Loucy (cell line): ENCODE measurements at regions not wholly inside any gene's neighbourhood (a gene's known extent, or its start where the extent isn't known, plus 50 kb on each side); places are given as distances from the start of the nearest gene placed in this dataset.

ENCODE experiments used
- H2AFZ ChIP-seq: fragments of 200-600 bp; sonication (generic); 2 replicates; pipeline ENCODE4 v1.6.0; 2016; ENCODE audit warnings: antibody characterized with exemption, mild to moderate bottlenecking, low read length, moderate library complexity
- H3F3A ChIP-seq: fragments of 200-600 bp; 2 replicates; pipeline ENCODE4 v1.6.0; 2016; ENCODE audit warnings: antibody characterized with exemption, low read depth, mild to moderate bottlenecking
- H3K27me3 ChIP-seq: fragments of 200-600 bp; sonication (generic); 2 replicates; pipeline ENCODE4 v1.6.1; 2014; ENCODE audit warnings: low read length, mild to moderate bottlenecking; ENCODE audit not compliant: insufficient read depth, poor library complexity, severe bottlenecking
- H3K36me3 ChIP-seq: fragments of 200-600 bp; sonication (generic); 2 replicates; pipeline ENCODE4 v1.6.1; 2016; ENCODE audit warnings: low read length; ENCODE audit not compliant: insufficient read depth
- H3K4me1 ChIP-seq: fragments of 200-600 bp; sonication (generic); 2 replicates; pipeline ENCODE4 v1.5.1; 2014; ENCODE audit warnings: low read length, mild to moderate bottlenecking; ENCODE audit not compliant: insufficient read depth, poor library complexity, severe bottlenecking
- H3K4me2 ChIP-seq: fragments of 200-600 bp; sonication (generic); 2 replicates; pipeline ENCODE4 v1.6.0; 2014; ENCODE audit warnings: antibody characterized with exemption, low read length, low read depth, mild to moderate bottlenecking; ENCODE audit not compliant: poor library complexity, severe bottlenecking
- H3K4me3 ChIP-seq: fragments of 200-600 bp; sonication (generic); 2 replicates; pipeline ENCODE4 v1.5.1; 2014; ENCODE audit warnings: low read length, mild to moderate bottlenecking, mixed read lengths; ENCODE audit not compliant: poor library complexity, severe bottlenecking
- H3K79me2 ChIP-seq: fragments of 200-600 bp; sonication (generic); 2 replicates; pipeline ENCODE4 v1.6.1; 2014; ENCODE audit warnings: low read length; ENCODE audit not compliant: insufficient read depth
- H3K9ac ChIP-seq: fragments of 200-600 bp; sonication (generic); 2 replicates; pipeline ENCODE4 v1.6.0; 2014; ENCODE audit warnings: mild to moderate bottlenecking, low read depth, low read length, moderate library complexity; ENCODE audit not compliant: poor library complexity, severe bottlenecking
- H3K9me2 ChIP-seq: fragments of 200-600 bp; sonication (generic); replicated peaks from 2 replicates; pipeline ENCODE4 v1.6.1; 2016; ENCODE audit warnings: low read depth, low read length, mixed read lengths
- H3K9me3 ChIP-seq: fragments of 200-600 bp; sonication (generic); 2 replicates; pipeline ENCODE4 v1.6.1; 2014; ENCODE audit warnings: mild to moderate bottlenecking, antibody characterized with exemption, low read length, low read depth; ENCODE audit not compliant: insufficient read depth
- H4K20me1 ChIP-seq: fragments of 200-600 bp; sonication (generic); 2 replicates; pipeline ENCODE4 v1.6.0; 2014; ENCODE audit warnings: antibody characterized with exemption, low read length, mild to moderate bottlenecking; ENCODE audit not compliant: insufficient read depth, poor library complexity, severe bottlenecking
- EZH2phosphoT487 ChIP-seq: fragments of 200-600 bp; IDR thresholded peaks from 2 replicates; pipeline ENCODE4 v1.6.1; 2018; ENCODE audit warnings: antibody characterized with exemption, mild to moderate bottlenecking, moderate library complexity, borderline replicate concordance
- TF ChIP-seq, protein P1 (sequence below): fragments of 200-600 bp; sonication (generic); conservative IDR thresholded peaks from 2 replicates; pipeline ENCODE4 v1.5.1; 2014; ENCODE audit warnings: mild to moderate bottlenecking, antibody characterized with exemption, low read length

DNA sequence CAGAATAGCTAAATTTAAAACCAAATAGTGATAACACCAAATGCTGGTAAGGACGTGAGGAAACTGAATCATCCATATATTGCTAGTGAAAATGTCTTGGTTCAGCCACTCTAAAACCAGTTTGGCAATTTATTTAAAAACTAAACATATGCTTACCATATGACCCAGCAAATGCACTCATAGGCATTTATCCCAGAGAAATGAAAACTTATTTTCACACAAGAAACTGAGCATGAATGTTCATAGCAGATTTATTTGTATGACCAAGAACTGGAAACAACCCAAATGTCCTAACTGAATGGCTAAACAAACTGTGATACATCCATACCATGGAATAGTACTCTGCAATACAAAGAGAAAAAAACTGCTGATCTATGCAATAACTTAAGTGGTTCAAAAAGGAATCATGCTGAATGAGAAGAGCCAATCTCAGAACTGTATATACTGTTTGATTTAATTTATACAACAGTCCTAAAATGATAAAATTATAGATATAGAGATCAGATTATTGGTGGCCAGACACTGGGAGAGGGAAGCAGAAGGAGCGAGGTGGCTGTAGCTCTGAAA, 115.6 kb upstream of the ADGRF1 start:
- no peaks in the 10 kb centered on the region for H3K36me3 ChIP-seq
- H3K4me1 ChIP-seq = peaks cover 8% of the 10 kb centered on the region
- no peaks in the 10 kb centered on the region for H4K20me1 ChIP-seq
- no peaks in the 10 kb centered on the region for H3F3A ChIP-seq
- no peaks in the 10 kb centered on the region for H3K9me3 ChIP-seq
- H3K4me2 ChIP-seq = no peak overlapping the region
- H3K79me2 ChIP-seq = no peaks in the 10 kb centered on the region
- no peaks in the 10 kb centered on the region for H3K27me3 ChIP-seq
- H3K4me3 ChIP-seq = no peak overlapping the region
- no peak overlapping the region for H2AFZ ChIP-seq
- H3K9me2 ChIP-seq = no peaks in the 10 kb centered on the region
- no peak for TF ChIP-seq EZH2phosphoT487
- TF ChIP-seq, protein P1, sequence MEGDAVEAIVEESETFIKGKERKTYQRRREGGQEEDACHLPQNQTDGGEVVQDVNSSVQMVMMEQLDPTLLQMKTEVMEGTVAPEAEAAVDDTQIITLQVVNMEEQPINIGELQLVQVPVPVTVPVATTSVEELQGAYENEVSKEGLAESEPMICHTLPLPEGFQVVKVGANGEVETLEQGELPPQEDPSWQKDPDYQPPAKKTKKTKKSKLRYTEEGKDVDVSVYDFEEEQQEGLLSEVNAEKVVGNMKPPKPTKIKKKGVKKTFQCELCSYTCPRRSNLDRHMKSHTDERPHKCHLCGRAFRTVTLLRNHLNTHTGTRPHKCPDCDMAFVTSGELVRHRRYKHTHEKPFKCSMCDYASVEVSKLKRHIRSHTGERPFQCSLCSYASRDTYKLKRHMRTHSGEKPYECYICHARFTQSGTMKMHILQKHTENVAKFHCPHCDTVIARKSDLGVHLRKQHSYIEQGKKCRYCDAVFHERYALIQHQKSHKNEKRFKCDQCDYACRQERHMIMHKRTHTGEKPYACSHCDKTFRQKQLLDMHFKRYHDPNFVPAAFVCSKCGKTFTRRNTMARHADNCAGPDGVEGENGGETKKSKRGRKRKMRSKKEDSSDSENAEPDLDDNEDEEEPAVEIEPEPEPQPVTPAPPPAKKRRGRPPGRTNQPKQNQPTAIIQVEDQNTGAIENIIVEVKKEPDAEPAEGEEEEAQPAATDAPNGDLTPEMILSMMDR = no peak
- H3K9ac ChIP-seq = no peak overlapping the region

DNA sequence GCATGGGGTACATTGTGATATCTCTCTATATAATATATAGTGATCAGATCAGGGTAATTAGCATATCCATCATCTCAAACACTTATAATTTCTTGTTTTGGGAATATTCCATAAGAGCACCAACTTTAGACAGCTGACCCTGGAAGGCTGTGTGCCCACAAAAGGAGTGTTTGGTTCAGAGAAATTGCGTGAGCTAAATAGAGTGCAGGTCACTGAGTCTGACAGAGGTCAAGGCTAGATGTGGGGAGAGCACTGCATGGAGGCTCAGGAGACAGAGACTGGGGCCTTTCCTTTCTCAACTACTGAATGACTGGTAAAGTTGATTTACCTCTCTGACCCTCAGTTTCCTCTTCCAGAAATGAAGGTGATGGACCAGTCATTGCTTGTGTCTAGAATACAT, 114.9 kb upstream of the ADGRF1 start:
- Histone ChIP-seq H3K79me2 (no peaks in the 10 kb centered on the region), H2AFZ (no peak overlapping the region), H3K36me3 (no peaks in the 10 kb centered on the region), H3K27me3 (no peaks in the 10 kb centered on the region), H3K9ac (no peak overlapping the region), H4K20me1 (no peaks in the 10 kb centered on the region), H3K9me3 (no peaks in the 10 kb centered on the region), H3F3A (no peaks in the 10 kb centered on the region), H3K4me3 (no peak overlapping the region), H3K9me2 (no peaks in the 10 kb centered on the region), H3K4me1 (peaks cover 8% of the 10 kb centered on the region), H3K4me2 (no peak overlapping the region)
- no peak for TF ChIP-seq EZH2phosphoT487
- TF ChIP-seq, protein P1 = no peak

DNA sequence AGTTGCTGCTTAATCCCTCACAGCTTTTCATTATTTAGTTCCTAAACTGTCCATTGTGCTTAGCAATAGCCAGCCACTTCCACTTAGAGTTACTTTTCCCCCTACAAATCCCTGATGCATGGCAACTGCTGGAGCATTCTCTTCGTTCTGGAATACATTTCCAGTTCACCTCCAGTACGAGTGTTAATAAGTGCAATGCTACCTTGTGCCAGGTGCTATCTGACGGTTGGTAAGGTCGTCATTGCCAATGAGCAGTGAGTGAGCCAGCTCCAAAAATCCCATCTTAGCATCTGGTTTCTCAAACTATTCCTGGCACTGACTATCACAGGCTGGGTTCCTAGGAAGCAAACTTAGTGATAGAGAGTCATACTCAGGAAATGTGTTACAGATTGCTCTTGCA, 114.1 kb upstream of the ADGRF1 start:
- H3K36me3 ChIP-seq = no peaks in the 10 kb centered on the region
- no peaks in the 10 kb centered on the region for H3K9me2 ChIP-seq
- H3F3A ChIP-seq = no peaks in the 10 kb centered on the region
- H4K20me1 ChIP-seq = no peaks in the 10 kb centered on the region
- no peaks in the 10 kb centered on the region for H3K79me2 ChIP-seq
- no peaks in the 10 kb centered on the region for H3K9me3 ChIP-seq
- H3K4me2 ChIP-seq = no peak overlapping the region
- peaks cover 7% of the 10 kb centered on the region for H3K4me1 ChIP-seq
- H3K27me3 ChIP-seq = no peaks in the 10 kb centered on the region
- H3K4me3 ChIP-seq = no peak overlapping the region
- no peak for TF ChIP-seq EZH2phosphoT487
- TF ChIP-seq, protein P1 = no peak
- no peak overlapping the region for H2AFZ ChIP-seq
- no peak overlapping the region for H3K9ac ChIP-seq
